ENCODE measurements at regions not wholly inside any gene's neighbourhood (a gene's known extent, or its start where the extent isn't known, plus 50 kb on each side); places are given as distances from the start of the nearest gene placed in this dataset.

DNA sequence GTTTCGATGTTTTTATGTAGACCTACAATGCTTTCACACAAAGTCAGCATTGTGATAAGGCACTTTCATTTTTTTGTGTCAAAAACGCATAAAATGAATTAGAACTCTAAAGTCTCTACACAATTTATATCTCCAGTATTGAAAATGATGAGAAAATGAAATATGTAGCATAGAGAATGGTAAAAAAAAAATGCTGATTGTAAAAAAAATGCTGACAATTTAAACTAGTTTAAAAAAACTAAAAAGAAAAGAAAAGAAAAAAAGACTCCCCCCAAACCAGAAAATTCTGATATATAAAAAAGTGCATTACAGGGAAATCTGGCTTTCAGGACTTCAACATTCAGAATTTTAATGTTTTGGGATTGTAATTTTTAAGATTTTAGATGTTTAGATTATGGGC is 148.1 kb downstream of the FZD1 start:
- TF ChIP-seq TAF1 (IDR thresholded peaks at IDR 0.05; ENCODE audit: borderline replicate concordance, low read depth, low read length) (no peak), POLR2AphosphoS5 (IDR thresholded peaks at IDR 0.05; ENCODE audit: low read depth, low read length) (no peak)

Data from GM12892 (cell line).